ENCODE measurements at regions not wholly inside any gene's neighbourhood (a gene's known extent, or its start where the extent isn't known, plus 50 kb on each side); places are given as distances from the start of the nearest gene placed in this dataset.

- no peak for TF ChIP-seq CTCF (IDR thresholded peaks at IDR 0.05)
- no peak for DNase-seq
- Histone ChIP-seq H3K9me3 (replicated peaks in 1 of 2; ENCODE audit: control insufficient read depth in 1 of 2, insufficient read depth in 1 of 2, low read length in 2 of 2) (peaks cover 0 to 3% of the 10 kb centered on the region in 2 donors), H3K36me3 (replicated peaks in 1 of 2; ENCODE audit: control insufficient read depth in 1 of 2, insufficient read depth in 2 of 2, low read length in 2 of 2) (no peaks in the 10 kb centered on the region), H3K79me2 (ENCODE audit: insufficient read depth, low read length) (no peaks in the 10 kb centered on the region), H3K27me3 (ENCODE audit: control insufficient read depth in 2 of 2, insufficient read depth in 2 of 2, low read length in 2 of 2) (no peaks in the 10 kb centered on the region), H4K20me1 (ENCODE audit: insufficient read depth, low read length) (no peaks in the 10 kb centered on the region), H3K9ac (ENCODE audit: insufficient read depth, low read length, poor library complexity, severe bottlenecking) (no peak overlapping the region), H3K4me2 (replicated peaks; ENCODE audit: extremely low read depth, low read length, poor library complexity, severe bottlenecking) (no peak overlapping the region), H3K4me1 (ENCODE audit: control insufficient read depth in 1 of 2, insufficient read depth in 2 of 2, low read length in 2 of 2) (no peaks in the 10 kb centered on the region), H3K27ac (ENCODE audit: low read depth in 1 of 2, low read length in 2 of 2) (no peak overlapping the region), H2AFZ (ENCODE audit: insufficient read depth, low read depth, low read length, poor library complexity, severe bottlenecking) (no peak overlapping the region), H3K4me3 (replicated peaks in 1 of 3; ENCODE audit: low read depth in 2 of 3, low read length in 3 of 3) (no peak overlapping the region)
- H3K4me1 Mint-ChIP-seq = no peaks in the 10 kb centered on the region
- no peaks in the 10 kb centered on the region for H3K36me3 Mint-ChIP-seq
- no peak overlapping the region for H3K27ac Mint-ChIP-seq
- H3K4me3 Mint-ChIP-seq = no peak overlapping the region
- H3K27me3 Mint-ChIP-seq (ENCODE audit: low read depth in 3 of 3) = peaks cover 1 to 7% (median 4%) of the 10 kb centered on the region in 3 donors
- 76% methylated on average over 4 of the region's 4 CpGs for WGBS (ENCODE audit: insufficient coverage)
- peaks cover 0 to 3% (median 0%) of the 10 kb centered on the region in 7 donors for H3K9me3 Mint-ChIP-seq
- intact Hi-C loops (cut with micrococcal nuclease) = no loop called here
Measured at GRCh38 chr10:131790021-131790420, 110.8 kb upstream of the PPP2R2D start.

DNA sequence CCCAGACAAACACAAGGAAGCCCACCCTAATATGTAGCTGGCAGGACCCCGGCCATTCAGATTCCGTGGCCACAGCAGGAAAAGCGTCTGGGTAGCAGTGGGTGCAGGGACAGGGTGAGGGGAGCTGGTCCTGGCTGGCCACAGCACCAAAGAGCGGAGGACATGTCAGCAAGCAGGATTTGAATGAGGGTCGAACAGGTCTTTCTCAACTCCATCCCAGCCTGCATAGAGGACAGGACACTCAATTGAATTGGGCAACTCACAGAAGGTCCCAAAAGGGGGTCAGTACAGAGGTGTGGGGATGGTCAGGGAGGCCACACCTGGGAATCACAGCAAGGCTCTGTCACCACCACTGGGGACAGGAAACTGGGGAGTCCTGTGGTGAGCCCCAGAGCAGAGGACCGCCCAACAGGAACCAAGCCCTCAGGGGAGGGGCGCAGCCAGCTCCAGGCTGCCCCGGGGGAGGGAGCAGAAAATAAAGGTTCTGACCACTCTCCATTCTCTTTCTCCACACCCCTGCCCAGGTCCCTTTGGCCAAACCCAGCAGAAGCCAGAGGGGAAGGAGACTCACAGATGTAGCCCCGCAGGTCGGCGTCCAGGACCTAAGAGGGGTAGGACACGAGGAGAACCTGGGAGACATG lies 108.7 kb upstream of the PPP2R2D start:
- 64% methylated on average over 5 of the region's 12 CpGs for WGBS (ENCODE audit: insufficient coverage)
- intact Hi-C loops (cut with micrococcal nuclease) = no loop called here
- no peaks in the 10 kb centered on the region for H3K36me3 Mint-ChIP-seq
- H3K9me3 ChIP-seq (replicated peaks in 1 of 2; ENCODE audit: control insufficient read depth in 1 of 2, insufficient read depth in 1 of 2, low read length in 2 of 2) = peaks cover 0 to 3% of the 10 kb centered on the region in 2 donors
- no peaks in the 10 kb centered on the region for H3K4me1 ChIP-seq (ENCODE audit: control insufficient read depth in 1 of 2, insufficient read depth in 2 of 2, low read length in 2 of 2)
- H3K27ac ChIP-seq (ENCODE audit: low read depth in 1 of 2, low read length in 2 of 2) = no peak overlapping the region
- H3K27me3 Mint-ChIP-seq (ENCODE audit: low read depth in 3 of 3) = peaks cover 4 to 6% (median 6%) of the 10 kb centered on the region in 3 donors
- no peak overlapping the region for H3K4me3 Mint-ChIP-seq
- no peak overlapping the region for H3K9ac ChIP-seq (ENCODE audit: insufficient read depth, low read length, poor library complexity, severe bottlenecking)
- no peaks in the 10 kb centered on the region for H3K4me1 Mint-ChIP-seq
- H3K79me2 ChIP-seq (ENCODE audit: insufficient read depth, low read length) = no peaks in the 10 kb centered on the region
- peaks cover 0 to 5% (median 0%) of the 10 kb centered on the region in 7 donors for H3K9me3 Mint-ChIP-seq
- no peak overlapping the region for H3K27ac Mint-ChIP-seq
- H3K36me3 ChIP-seq (replicated peaks in 1 of 2; ENCODE audit: control insufficient read depth in 1 of 2, insufficient read depth in 2 of 2, low read length in 2 of 2) = no peaks in the 10 kb centered on the region
- no peak for TF ChIP-seq CTCF (IDR thresholded peaks at IDR 0.05)
- no peak for DNase-seq
- no peaks in the 10 kb centered on the region for H3K27me3 ChIP-seq (ENCODE audit: control insufficient read depth in 2 of 2, insufficient read depth in 2 of 2, low read length in 2 of 2)
- H3K4me3 ChIP-seq (replicated peaks in 1 of 3; ENCODE audit: low read depth in 2 of 3, low read length in 3 of 3) = no peak overlapping the region
- no peak overlapping the region for H2AFZ ChIP-seq (ENCODE audit: insufficient read depth, low read depth, low read length, poor library complexity, severe bottlenecking)
- H4K20me1 ChIP-seq (ENCODE audit: insufficient read depth, low read length) = no peaks in the 10 kb centered on the region
- H3K4me2 ChIP-seq (replicated peaks; ENCODE audit: extremely low read depth, low read length, poor library complexity, severe bottlenecking) = no peak overlapping the region

Measured in CD14-positive monocyte (primary cell).